DND-41 (cell line): ENCODE measurements at regions not wholly inside any gene's neighbourhood (a gene's known extent, or its start where the extent isn't known, plus 50 kb on each side); places are given as distances from the start of the nearest gene placed in this dataset.

Experiments
- EZH2 ChIP-seq: IDR thresholded peaks from 3 replicates; pipeline ENCODE4 v1.6.1; 2012; ENCODE audit warnings: borderline replicate concordance, low read depth, mild to moderate bottlenecking, moderate library complexity, low read length, inconsistent platforms; ENCODE audit not compliant: severe bottlenecking
- TF ChIP-seq, protein P1 (sequence below): IDR thresholded peaks from 2 replicates; pipeline ENCODE4 v1.5.1; 2012; ENCODE audit warnings: borderline replicate concordance, low read length, moderate library complexity, mild to moderate bottlenecking; ENCODE audit not compliant: poor library complexity, severe bottlenecking; ENCODE audit errors: extremely low read depth

DNA sequence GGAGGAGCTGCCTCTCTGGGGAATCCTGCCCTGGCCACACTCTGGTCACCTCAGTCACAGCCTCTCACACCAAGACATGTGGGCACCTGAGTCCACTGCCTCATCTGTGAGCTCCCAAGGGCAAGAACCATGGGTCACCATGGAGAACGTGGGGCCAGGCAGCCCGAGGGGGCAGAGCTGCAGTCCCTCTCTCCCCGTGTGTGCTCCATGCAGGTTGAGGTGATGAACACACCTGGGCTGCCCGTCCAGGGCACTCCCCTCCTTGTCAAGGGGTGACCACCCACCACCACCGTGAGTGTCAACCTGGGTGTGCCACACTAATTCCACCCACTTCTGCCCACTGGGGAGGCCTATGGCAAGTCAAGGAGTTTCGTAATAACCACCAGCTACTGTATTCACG is 159.6 kb upstream of the RAB6C start:
- TF ChIP-seq EZH2, result no peak
- TF ChIP-seq, protein P1, sequence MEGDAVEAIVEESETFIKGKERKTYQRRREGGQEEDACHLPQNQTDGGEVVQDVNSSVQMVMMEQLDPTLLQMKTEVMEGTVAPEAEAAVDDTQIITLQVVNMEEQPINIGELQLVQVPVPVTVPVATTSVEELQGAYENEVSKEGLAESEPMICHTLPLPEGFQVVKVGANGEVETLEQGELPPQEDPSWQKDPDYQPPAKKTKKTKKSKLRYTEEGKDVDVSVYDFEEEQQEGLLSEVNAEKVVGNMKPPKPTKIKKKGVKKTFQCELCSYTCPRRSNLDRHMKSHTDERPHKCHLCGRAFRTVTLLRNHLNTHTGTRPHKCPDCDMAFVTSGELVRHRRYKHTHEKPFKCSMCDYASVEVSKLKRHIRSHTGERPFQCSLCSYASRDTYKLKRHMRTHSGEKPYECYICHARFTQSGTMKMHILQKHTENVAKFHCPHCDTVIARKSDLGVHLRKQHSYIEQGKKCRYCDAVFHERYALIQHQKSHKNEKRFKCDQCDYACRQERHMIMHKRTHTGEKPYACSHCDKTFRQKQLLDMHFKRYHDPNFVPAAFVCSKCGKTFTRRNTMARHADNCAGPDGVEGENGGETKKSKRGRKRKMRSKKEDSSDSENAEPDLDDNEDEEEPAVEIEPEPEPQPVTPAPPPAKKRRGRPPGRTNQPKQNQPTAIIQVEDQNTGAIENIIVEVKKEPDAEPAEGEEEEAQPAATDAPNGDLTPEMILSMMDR, result no peak
